CD1c-positive myeloid dendritic cell (primary cell): ENCODE measurements at regions not wholly inside any gene's neighbourhood (a gene's known extent, or its start where the extent isn't known, plus 50 kb on each side); places are given as distances from the start of the nearest gene placed in this dataset.

Experiments used
- DNase-seq: peaks from one replicate; pipeline ENCODE4 v3.0.0-alpha.2; 2016; ENCODE audit errors: extremely low spot score

GRCh38 chr10:78616125-78616695, 452.6 kb upstream of the ZMIZ1 start:
- DNase-seq: no peak

GRCh38 chr10:78617115-78617514, 451.7 kb upstream of the ZMIZ1 start:
- no peak for DNase-seq

GRCh38 chr10:78617631-78618030, 451.1 kb upstream of the ZMIZ1 start:
- no peak for DNase-seq

- DNase-seq: no peak
Observed at GRCh38 chr10:78618050-78618449, 450.7 kb upstream of the ZMIZ1 start.

- DNase-seq: no peak
Observed at GRCh38 chr10:78619115-78619851, 449.5 kb upstream of the ZMIZ1 start.

- DNase-seq: peak; percentile 54
Observed at GRCh38 chr10:78619896-78620295, 448.9 kb upstream of the ZMIZ1 start.

- DNase-seq: peak; percentile 6
Observed at GRCh38 chr10:78620985-78621799, 447.6 kb upstream of the ZMIZ1 start.

- no peak for DNase-seq
Observed at GRCh38 chr10:78623578-78624215, 445.1 kb upstream of the ZMIZ1 start.

GRCh38 chr10:78624791-78625190, 444.0 kb upstream of the ZMIZ1 start:
- DNase-seq: no peak

GRCh38 chr10:78626471-78626870, 442.3 kb upstream of the ZMIZ1 start:
- DNase-seq: no peak

- DNase-seq: no peak
Observed at GRCh38 chr10:78627254-78627795, 441.4 kb upstream of the ZMIZ1 start.

GRCh38 chr10:78628976-78629375, 439.8 kb upstream of the ZMIZ1 start:
- peak; percentile 29 for DNase-seq

- no peak for DNase-seq
Observed at GRCh38 chr10:78629773-78630172, 439.0 kb upstream of the ZMIZ1 start.

GRCh38 chr10:78630944-78631838, 437.6 kb upstream of the ZMIZ1 start:
- DNase-seq: no peak

GRCh38 chr10:78634389-78634815, 434.4 kb upstream of the ZMIZ1 start:
- no peak for DNase-seq

- DNase-seq: no peak
Observed at GRCh38 chr10:78634835-78635234, 433.9 kb upstream of the ZMIZ1 start.

GRCh38 chr10:78639629-78640028, 429.1 kb upstream of the ZMIZ1 start:
- DNase-seq: no peak

GRCh38 chr10:78640796-78641636, 427.8 kb upstream of the ZMIZ1 start:
- peak; percentile 56 for DNase-seq

- no peak for DNase-seq
Observed at GRCh38 chr10:78641693-78642092, 427.1 kb upstream of the ZMIZ1 start.

- no peak for DNase-seq
Observed at GRCh38 chr10:78642269-78642816, 426.4 kb upstream of the ZMIZ1 start.
